PC-9 (cell line): ENCODE measurements at regions not wholly inside any gene's neighbourhood (a gene's known extent, or its start where the extent isn't known, plus 50 kb on each side); places are given as distances from the start of the nearest gene placed in this dataset.

ENCODE experiments used
- CTCF ChIP-seq: fragments of 200-600 bp; sonication (generic); conservative IDR thresholded peaks from 2 replicates; pipeline ENCODE4 v1.6.1; 2017; ENCODE audit warnings: mixed run types, antibody characterized with exemption, mild to moderate bottlenecking, moderate library complexity
- EZH2 ChIP-seq: fragments of 200-600 bp; sonication (generic); IDR thresholded peaks from 2 replicates; pipeline ENCODE4 v1.8.0; 2017; ENCODE audit warnings: antibody characterized with exemption, low read depth

- no peak for TF ChIP-seq CTCF
- TF ChIP-seq EZH2, result no peak
These were observed 137.0 kb upstream of the SLCO3A1 start for GRCh38 chr15:91716536-91716935.
